Uterus (tissue), 2 donors: ENCODE measurements at regions not wholly inside any gene's neighbourhood (a gene's known extent, or its start where the extent isn't known, plus 50 kb on each side); places are given as distances from the start of the nearest gene placed in this dataset.

ENCODE experiments used
- CTCF ChIP-seq, 4 experiments: fragments of 200-600 bp in 2 of 4; fragments of 450-650 bp in 2 of 4; sonication (generic) in 2 of 4; IDR thresholded peaks; one replicate each; pipeline ENCODE4 v1.5.1; 2016 to 2019; ENCODE audit warnings: antibody characterized with exemption in 4 of 4, mild to moderate bottlenecking in 2 of 4, moderate library complexity in 1 of 4
- POLR2A ChIP-seq, 2 donors: fragments of 450-650 bp; IDR thresholded peaks; one replicate each; pipeline ENCODE4 v1.6.1; 2016; ENCODE audit warnings: antibody characterized with exemption in 2 of 2, mild to moderate bottlenecking in 1 of 2, moderate library complexity in 1 of 2

- TF ChIP-seq CTCF (IDR thresholded peaks at IDR 0.05) = no peak
- no peak for TF ChIP-seq POLR2A (IDR thresholded peaks at IDR 0.05)
These were observed 459.6 kb downstream of the PRELID2 start for GRCh38 chr5:145375521-145375920.
